ENCODE measurements at regions not wholly inside any gene's neighbourhood (a gene's known extent, or its start where the extent isn't known, plus 50 kb on each side); places are given as distances from the start of the nearest gene placed in this dataset.

GRCh38 chr3:137180220-137180619 lies 222.4 kb downstream of the IL20RB start:
- TF ChIP-seq EZH2 (IDR thresholded peaks at IDR 0.05; ENCODE audit: low read length) (no peak), CTCF (optimal IDR thresholded peaks at IDR 0.05 in 1 of 3, IDR thresholded peaks at IDR 0.05 in 1 of 3, conservative IDR thresholded peaks at IDR 0.05 in 1 of 3; ENCODE audit: extremely low read depth in 1 of 3, insufficient read depth in 2 of 3, low read length in 3 of 3) (no peak)
- Histone ChIP-seq H3K9me3 (ENCODE audit: control insufficient read depth, low read depth, low read length) (no peaks in the 10 kb centered on the region), H3K4me2 (ENCODE audit: control insufficient read depth, extremely low read depth, insufficient read depth, low read depth, low read length) (no peak overlapping the region), H2AFZ (ENCODE audit: control insufficient read depth, low read length) (no peak overlapping the region), H3K4me3 (ENCODE audit: control insufficient read depth in 2 of 3, extremely low read depth in 1 of 3, insufficient read depth in 2 of 3, low read depth in 1 of 3, low read length in 3 of 3) (no peak overlapping the region), H3K27me3 (ENCODE audit: control insufficient read depth, extremely low read depth, insufficient read depth, low read length) (no peaks in the 10 kb centered on the region), H3K9me1 (ENCODE audit: control insufficient read depth, extremely low read depth, insufficient read depth, low read length) (no peaks in the 10 kb centered on the region), H3K4me1 (ENCODE audit: control insufficient read depth, extremely low read depth, insufficient read depth, low read length) (no peaks in the 10 kb centered on the region), H3K9ac (ENCODE audit: control insufficient read depth, extremely low read depth, insufficient read depth, low read length) (no peak overlapping the region), H3K27ac (ENCODE audit: control insufficient read depth, insufficient read depth, low read length) (no peak overlapping the region), H3K79me2 (ENCODE audit: control insufficient read depth, insufficient read depth, low read length) (no peaks in the 10 kb centered on the region), H4K20me1 (ENCODE audit: control insufficient read depth, extremely low read depth, insufficient read depth, low read length) (no peaks in the 10 kb centered on the region), H3K36me3 (ENCODE audit: control insufficient read depth in 2 of 2, extremely low read depth in 1 of 2, insufficient read depth in 2 of 2, low read length in 2 of 2) (no peaks in the 10 kb centered on the region)
- FAIRE-seq = no peak
- dilution Hi-C loops (cut with MboI; ENCODE audit: extremely low pct_ligation_motif_present, low sequenced_read_pairs) = no loop called here
- no peak for DNase-seq (ENCODE audit: low read depth, low spot score)

DNA sequence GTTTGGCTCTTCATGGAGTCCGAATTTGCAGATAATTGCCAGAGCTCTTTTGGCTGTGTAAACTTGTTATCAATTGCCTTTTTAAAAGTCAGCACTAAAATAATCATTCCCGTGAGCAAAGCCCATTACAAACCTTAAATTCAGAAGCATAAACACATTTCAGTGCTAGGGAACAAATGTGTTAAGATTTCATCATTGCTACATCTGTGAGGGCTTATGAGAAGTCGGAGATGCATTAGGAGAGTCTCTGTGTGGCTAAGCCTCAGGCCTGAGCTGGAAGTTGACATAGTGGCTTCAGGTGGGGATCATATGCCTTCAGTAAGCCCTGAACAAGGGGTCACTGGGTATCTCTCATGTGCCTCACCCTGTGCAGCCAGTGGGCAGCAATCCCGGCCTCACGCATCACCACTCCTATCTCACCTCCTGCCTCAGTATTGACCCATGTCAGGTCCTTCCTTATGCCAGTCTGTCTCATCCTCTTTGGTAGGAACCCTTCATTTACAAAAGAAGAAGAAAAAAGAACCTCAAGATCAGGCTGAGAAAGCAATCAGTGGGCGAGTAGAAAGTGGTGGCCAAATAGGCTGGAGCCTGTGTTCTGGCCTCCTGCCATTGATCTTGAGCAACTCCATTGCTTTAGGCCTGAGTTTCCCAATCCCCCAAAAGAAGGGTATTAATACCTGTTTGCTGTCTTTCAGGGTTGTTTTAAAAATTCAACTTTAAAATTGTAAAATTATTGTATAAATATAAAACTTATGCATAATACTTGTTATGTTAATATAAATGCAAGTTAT lies 233.5 kb downstream of the IL20RB start:
- no peak for TF ChIP-seq EZH2 (IDR thresholded peaks at IDR 0.05; ENCODE audit: low read length)
- TF ChIP-seq CTCF (optimal IDR thresholded peaks at IDR 0.05 in 1 of 3, IDR thresholded peaks at IDR 0.05 in 1 of 3, conservative IDR thresholded peaks at IDR 0.05 in 1 of 3; ENCODE audit: extremely low read depth in 1 of 3, insufficient read depth in 2 of 3, low read length in 3 of 3) = no peak
- H3K4me1 ChIP-seq (ENCODE audit: control insufficient read depth, extremely low read depth, insufficient read depth, low read length) = no peaks in the 10 kb centered on the region
- no peaks in the 10 kb centered on the region for H3K9me3 ChIP-seq (ENCODE audit: control insufficient read depth, low read depth, low read length)
- H3K4me2 ChIP-seq (ENCODE audit: control insufficient read depth, extremely low read depth, insufficient read depth, low read depth, low read length) = no peak overlapping the region
- no peak overlapping the region for H3K9ac ChIP-seq (ENCODE audit: control insufficient read depth, extremely low read depth, insufficient read depth, low read length)
- H2AFZ ChIP-seq (ENCODE audit: control insufficient read depth, low read length) = no peak overlapping the region
- no peak for DNase-seq (ENCODE audit: low read depth, low spot score)
- H3K27me3 ChIP-seq (ENCODE audit: control insufficient read depth, extremely low read depth, insufficient read depth, low read length) = no peaks in the 10 kb centered on the region
- H3K4me3 ChIP-seq (ENCODE audit: control insufficient read depth in 2 of 3, extremely low read depth in 1 of 3, insufficient read depth in 2 of 3, low read depth in 1 of 3, low read length in 3 of 3) = no peak overlapping the region
- H3K79me2 ChIP-seq (ENCODE audit: control insufficient read depth, insufficient read depth, low read length) = no peaks in the 10 kb centered on the region
- H3K27ac ChIP-seq (ENCODE audit: control insufficient read depth, insufficient read depth, low read length) = no peak overlapping the region
- no peak for FAIRE-seq
- dilution Hi-C loops (cut with MboI; ENCODE audit: extremely low pct_ligation_motif_present, low sequenced_read_pairs) = no loop called here
- H4K20me1 ChIP-seq (ENCODE audit: control insufficient read depth, extremely low read depth, insufficient read depth, low read length) = no peaks in the 10 kb centered on the region
- no peaks in the 10 kb centered on the region for H3K36me3 ChIP-seq (ENCODE audit: control insufficient read depth in 2 of 2, extremely low read depth in 1 of 2, insufficient read depth in 2 of 2, low read length in 2 of 2)
- H3K9me1 ChIP-seq (ENCODE audit: control insufficient read depth, extremely low read depth, insufficient read depth, low read length) = no peaks in the 10 kb centered on the region
